ENCODE measurements at regions not wholly inside any gene's neighbourhood (a gene's known extent, or its start where the extent isn't known, plus 50 kb on each side); places are given as distances from the start of the nearest gene placed in this dataset.

DNA sequence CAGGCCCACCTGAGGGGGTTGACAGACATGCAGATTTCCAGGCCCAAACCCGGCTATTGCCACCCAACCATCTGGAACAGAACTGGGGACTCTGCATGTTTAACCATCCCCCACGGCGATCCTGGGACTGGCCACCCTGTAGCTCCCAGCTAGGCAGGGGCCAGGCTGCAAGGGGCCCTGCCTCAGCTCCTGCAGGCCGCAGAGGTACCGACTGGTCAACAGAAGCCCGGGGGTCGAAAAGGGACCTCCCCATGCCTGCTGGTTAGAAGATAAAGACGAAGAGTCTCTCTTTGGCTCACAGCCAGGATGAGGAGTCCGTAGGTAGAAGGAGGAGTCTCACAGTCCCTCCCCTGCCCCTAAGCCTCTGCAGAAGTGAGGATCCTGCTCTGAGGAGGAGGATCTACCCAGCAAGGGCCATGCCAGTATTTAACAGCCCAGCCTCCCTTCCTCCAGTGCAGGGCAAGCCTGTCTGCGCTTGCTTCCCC, 223.4 kb upstream of the TNRC6C start:
- DNase-seq: no peak

GRCh38 chr17:77735566-77736198, 222.8 kb upstream of the TNRC6C start:
- no peak for DNase-seq

GRCh38 chr17:77736199-77736585, 222.3 kb upstream of the TNRC6C start:
- DNase-seq: no peak

DNA sequence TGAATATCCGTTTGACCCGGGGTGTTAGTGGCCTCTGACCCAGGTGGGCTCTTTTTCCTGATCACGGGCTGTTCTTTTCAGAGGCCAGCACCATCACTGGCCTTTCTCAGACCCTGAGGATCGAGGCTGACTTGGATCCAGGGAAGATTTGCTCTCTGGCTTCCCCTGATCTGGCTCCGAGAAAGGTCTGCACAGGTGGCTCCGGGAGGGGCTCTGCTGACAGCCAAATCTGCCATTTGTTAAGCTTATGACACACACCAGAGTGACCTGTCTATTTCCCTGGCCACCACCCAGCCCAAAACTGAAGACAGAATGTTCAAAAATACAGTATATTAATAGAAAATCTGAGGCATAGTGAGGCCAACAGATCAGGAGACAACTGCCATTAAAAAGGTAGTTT, 221.8 kb upstream of the TNRC6C start:
- no peak for DNase-seq

- no peak for DNase-seq
Observed at GRCh38 chr17:77737442-77738265, 220.8 kb upstream of the TNRC6C start.

- peak; percentile 9 for DNase-seq
Observed at GRCh38 chr17:77738751-77739531, 219.6 kb upstream of the TNRC6C start.

DNA sequence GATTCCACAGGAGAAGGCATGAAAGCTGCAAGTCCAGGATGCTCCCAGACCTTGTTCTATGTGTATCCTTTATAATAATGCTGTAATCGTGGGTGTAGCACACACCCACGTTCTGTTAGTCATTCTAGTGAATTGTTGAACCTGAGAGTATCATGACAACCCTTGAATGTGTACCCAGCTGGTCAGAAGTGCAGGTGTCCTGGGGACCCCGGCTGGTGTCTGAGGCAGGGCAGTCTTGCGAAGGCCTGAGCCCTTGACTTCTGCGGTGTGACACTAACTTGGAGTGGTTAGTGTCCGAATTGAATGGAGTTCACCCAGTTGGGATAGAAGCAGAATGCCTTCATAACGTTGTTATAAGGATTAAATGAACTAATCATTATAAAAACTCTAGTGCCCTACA, 218.0 kb upstream of the TNRC6C start:
- DNase-seq: no peak

GRCh38 chr17:77741109-77741508, 217.4 kb upstream of the TNRC6C start:
- no peak for DNase-seq

DNA sequence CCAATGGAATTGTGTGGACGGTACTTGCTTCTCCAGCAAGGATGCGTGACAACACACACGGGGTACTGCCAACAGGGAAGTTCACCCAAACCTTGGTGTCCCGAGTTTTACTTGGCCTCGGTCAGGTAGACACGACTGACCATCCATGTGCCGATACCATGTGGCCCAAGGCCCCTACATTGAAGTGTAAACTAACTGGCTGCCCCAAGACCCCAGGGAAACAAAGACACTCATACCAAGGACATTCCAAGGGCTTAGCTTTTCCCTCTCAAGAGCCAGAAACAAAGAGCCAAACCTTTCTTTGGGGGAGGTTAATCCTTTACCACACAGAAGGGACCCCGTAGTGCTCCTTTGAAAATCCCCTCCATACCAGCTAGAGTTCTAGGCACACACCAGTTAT, 215.9 kb upstream of the TNRC6C start:
- no peak for DNase-seq

GRCh38 chr17:77744066-77744988, 214.2 kb upstream of the TNRC6C start:
- no peak for DNase-seq

GRCh38 chr17:77745702-77746101, 212.8 kb upstream of the TNRC6C start:
- no peak for DNase-seq

GRCh38 chr17:77746393-77746792, 212.1 kb upstream of the TNRC6C start:
- DNase-seq: no peak

- no peak for DNase-seq
Observed at GRCh38 chr17:77746896-77747554, 211.5 kb upstream of the TNRC6C start.

- DNase-seq: no peak
Observed at GRCh38 chr17:77748436-77748835, 210.1 kb upstream of the TNRC6C start.

- no peak for DNase-seq
Observed at GRCh38 chr17:77749321-77749751, 209.2 kb upstream of the TNRC6C start.

GRCh38 chr17:77749989-77750388, 208.5 kb upstream of the TNRC6C start:
- DNase-seq: no peak

DNA sequence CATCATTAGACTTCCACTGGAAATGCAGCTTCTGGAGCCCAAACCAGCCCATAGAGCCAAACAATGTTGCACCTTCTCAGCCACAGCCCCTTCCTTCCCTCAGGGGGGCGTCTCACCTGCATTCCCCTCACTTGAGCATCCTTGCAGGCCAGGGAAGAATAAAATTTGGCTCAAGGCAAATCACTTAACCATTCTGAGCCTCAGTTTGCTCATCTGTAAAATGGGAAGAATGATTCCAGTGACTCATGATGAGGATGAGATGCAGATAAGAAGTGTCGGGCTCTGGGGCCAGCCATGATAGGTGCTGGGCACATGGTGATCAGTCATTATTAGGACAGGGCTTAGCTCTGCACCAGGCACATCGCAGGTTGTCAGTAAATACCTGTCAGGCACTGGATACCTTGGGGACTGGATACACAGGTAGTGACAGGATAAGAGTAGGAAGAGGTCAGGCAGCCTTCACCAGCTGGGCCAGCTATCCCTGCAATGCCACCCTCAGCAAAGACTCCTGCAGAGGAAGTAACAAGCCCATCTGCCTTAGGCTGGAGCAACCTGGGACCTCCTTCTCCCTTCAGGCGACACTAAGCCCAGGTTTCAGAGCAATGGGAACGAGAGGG, 208.0 kb upstream of the TNRC6C start:
- no peak for DNase-seq

- no peak for DNase-seq
Observed at GRCh38 chr17:77753246-77753645, 205.3 kb upstream of the TNRC6C start.

DNA sequence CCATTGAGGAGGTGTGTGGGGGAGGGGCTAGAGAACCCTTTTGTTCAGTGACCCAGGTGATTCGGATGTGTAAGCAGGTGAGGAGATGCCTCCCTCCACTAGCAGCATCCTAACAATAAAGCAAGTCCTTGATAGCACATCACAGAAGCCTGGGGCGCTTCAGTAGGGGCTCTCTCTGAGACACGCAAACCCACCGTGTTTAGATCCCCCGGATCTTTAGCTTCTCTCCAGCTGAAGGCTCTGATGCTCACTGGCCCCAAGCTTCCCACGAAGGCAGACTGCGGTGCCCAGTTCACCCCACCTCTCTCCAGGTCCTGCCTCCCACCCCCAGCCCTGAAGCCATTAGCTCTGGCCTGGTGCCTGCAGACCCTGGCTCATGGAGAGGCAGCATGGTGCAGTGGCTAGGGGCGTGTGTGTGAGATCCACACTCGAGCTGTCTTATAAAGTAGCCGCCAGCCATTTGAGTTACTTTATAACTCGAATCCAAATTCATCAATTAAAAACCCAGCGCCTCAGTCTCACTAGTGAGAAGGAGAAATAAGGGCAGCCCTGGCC, 204.7 kb upstream of the TNRC6C start:
- DNase-seq: no peak

DNA sequence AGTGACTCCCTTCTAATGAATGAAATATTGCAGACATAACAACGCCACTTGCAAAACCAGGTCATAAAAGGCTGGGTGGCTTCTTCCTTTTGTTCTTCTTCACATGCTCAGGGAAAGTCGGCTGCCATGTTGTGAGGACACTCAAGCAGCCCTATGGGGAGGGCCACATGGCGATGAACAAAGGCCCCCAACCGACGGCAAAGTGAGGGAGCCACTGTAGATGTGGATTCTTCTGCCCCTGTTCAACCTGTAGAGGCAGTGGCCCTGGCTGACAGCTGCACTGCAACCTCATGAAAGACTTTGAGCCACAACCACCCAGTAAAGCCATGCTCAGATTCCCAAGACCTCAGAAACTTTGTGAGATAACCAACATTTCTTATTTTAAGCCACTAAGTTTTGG, 203.5 kb upstream of the TNRC6C start:
- DNase-seq: no peak

GRCh38 chr17:77755410-77755963, 203.0 kb upstream of the TNRC6C start:
- no peak for DNase-seq
